ENCODE measurements at regions not wholly inside any gene's neighbourhood (a gene's known extent, or its start where the extent isn't known, plus 50 kb on each side); places are given as distances from the start of the nearest gene placed in this dataset.
"Not testable (repeated sequence)": the region's sequence is repeated elsewhere in the genome, so short reads cannot be mapped to it uniquely, and the experiment has no call there.

DNA sequence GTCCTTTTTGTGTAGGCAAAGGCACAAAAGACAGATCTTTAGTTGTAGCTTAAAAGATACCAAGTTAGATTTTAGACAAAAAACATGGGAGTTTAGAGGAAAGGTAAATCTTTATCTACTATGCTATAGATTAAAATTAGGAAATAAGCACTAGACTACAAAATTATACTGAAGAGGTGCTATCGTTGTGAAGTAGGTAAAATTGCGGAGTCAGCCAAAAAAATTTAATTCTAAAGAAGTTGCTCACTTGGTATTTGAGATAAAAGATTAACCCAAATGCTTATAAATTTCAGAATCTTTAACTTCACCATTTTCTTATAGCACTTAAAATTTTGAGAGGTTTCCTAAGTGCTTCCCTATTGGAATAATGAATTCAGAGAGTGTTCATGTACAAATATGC is 604.1 kb downstream of the GRXCR1 start:
- Histone ChIP-seq H3K9me3 (no peaks in the 10 kb centered on the region), H3K27ac (no peak overlapping the region), H3K4me1 (no peaks in the 10 kb centered on the region), H3K36me3 (no peaks in the 10 kb centered on the region), H3K4me3 (no peak overlapping the region), H3K27me3 (no peaks in the 10 kb centered on the region)
- TF ChIP-seq EP300 (IDR thresholded peaks at IDR 0.05) (no peak), POLR2AphosphoS5 (IDR thresholded peaks at IDR 0.05) (no peak), CTCF (IDR thresholded peaks at IDR 0.05) (no peak), POLR2A (IDR thresholded peaks at IDR 0.05) (no peak)
- no peak for DNase-seq
- 42 to 45% methylated on average over 2 of the region's 2 CpGs for whole genome bisulfite sequencing, 2 donors
- intact Hi-C loops (cut with DNase I), result no loop called here

DNA sequence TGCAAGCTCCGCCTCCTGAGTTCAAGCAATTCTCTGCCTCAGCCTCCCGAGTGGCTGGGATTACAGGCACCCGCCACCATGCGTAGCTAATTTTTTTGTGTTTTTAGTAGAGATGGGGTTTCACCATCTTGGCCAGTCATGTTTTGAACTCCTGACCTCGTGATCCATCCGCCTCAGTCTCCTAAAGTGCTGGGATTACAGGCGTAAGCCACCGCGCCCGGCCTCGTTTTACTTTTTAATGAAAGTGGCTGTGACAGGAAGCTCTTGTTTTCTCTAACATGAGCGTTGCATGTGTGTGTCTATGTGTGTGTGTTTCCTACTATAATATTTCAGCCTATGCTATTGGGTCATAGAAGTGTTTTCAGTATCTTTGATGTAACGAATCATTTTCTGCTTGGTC is 613.3 kb downstream of the GRXCR1 start:
- H3K36me3 ChIP-seq; H3K4me1 ChIP-seq; H3K4me3 ChIP-seq; DNase-seq; H3K9me3 ChIP-seq; intact Hi-C loops (cut with DNase I); H3K27ac ChIP-seq; H3K27me3 ChIP-seq: not testable (repeated sequence)
- 88 to 93% methylated on average over 13 of the region's 13 CpGs for WGBS, 2 donors

DNA sequence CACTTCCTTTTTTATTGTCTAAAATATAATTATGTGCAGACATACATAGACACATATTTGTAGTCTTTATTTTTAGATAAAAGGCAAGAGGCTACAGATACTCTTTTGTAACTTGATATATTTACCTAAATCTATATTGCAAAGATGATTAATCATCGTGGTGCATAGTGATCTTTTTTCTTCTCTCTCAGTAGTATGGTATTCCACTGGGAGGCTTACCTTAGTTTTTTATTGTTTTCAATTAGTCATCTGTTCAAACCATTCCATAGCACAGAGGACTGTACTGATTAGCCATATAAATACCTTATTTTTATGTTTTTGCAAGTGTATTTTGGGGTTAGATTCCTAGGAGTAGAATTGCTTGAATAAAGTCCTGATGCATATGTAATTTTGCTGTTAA is 619.7 kb downstream of the GRXCR1 start:
- 87 to 88% methylated on average over 1 of the region's 1 CpG for WGBS, 2 donors
- Histone ChIP-seq H3K27me3 (no peaks in the 10 kb centered on the region), H3K4me3 (no peak overlapping the region), H3K36me3 (no peaks in the 10 kb centered on the region), H3K9me3 (peaks cover 0 to 2% (median 0%) of the 10 kb centered on the region in 4 donors), H3K27ac (no peak overlapping the region), H3K4me1 (no peaks in the 10 kb centered on the region)
- no peak for DNase-seq
- TF ChIP-seq CTCF (IDR thresholded peaks at IDR 0.05) (no peak), POLR2AphosphoS5 (IDR thresholded peaks at IDR 0.05) (no peak), EP300 (IDR thresholded peaks at IDR 0.05) (no peak), POLR2A (IDR thresholded peaks at IDR 0.05) (no peak)
- intact Hi-C loops (cut with DNase I), result no loop called here

GRCh38 chr4:43525646-43526045 is 633.1 kb downstream of the GRXCR1 start:
- Histone ChIP-seq H3K4me3 (no peak overlapping the region), H3K27ac (no peak overlapping the region), H3K27me3 (no peaks in the 10 kb centered on the region), H3K9me3 (no peaks in the 10 kb centered on the region), H3K36me3 (no peaks in the 10 kb centered on the region), H3K4me1 (no peaks in the 10 kb centered on the region)
- no peak for TF ChIP-seq POLR2A (IDR thresholded peaks at IDR 0.05)
- no peak for TF ChIP-seq CTCF (IDR thresholded peaks at IDR 0.05)
- no peak for TF ChIP-seq POLR2AphosphoS5 (IDR thresholded peaks at IDR 0.05)
- TF ChIP-seq EP300 (IDR thresholded peaks at IDR 0.05), result no peak
- intact Hi-C loops (cut with DNase I), result no loop called here
- DNase-seq, result no peak
- 78 to 86% methylated on average over 2 of the region's 2 CpGs for WGBS, 2 donors

GRCh38 chr4:43547561-43547960 is 655.0 kb downstream of the GRXCR1 start:
- intact Hi-C loops (cut with DNase I), result no loop called here
- no peak for DNase-seq
- no peak for TF ChIP-seq POLR2AphosphoS5 (IDR thresholded peaks at IDR 0.05)
- no peak for TF ChIP-seq POLR2A (IDR thresholded peaks at IDR 0.05)

DNA sequence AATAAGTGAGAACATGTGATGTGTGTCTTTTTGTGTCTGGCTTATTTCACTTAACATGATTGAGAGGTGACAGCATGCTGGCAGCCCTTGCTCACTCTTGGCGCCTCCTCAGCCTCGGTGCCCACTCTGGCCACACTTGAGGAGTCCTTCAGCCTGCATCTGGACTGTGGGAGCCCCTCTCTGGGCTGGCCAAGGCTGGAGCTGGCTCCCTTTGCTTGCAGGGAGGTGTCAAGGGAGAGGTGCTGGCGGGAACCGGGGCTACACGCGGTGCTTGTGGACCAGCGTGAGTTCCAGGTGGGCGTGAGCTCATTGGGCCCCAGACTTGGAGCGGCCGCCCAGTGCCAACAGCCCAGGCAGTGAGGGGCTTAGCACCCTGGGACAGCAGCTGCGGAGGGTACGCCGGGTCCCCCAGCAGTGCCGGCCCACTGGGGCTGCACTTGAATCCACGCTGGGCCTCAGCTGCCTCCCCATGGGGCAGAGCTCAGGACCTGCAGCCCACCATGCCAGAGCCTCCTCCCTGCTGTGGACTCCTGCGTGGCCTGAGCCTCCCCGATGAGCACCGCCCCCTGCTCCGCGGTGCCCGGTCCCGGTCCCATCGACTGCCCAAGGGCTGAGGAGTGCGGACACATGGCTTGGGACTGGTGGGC is 658.6 kb downstream of the GRXCR1 start:
- Histone ChIP-seq H3K4me3 (no peak overlapping the region), H3K36me3 (no peaks in the 10 kb centered on the region)
- intact Hi-C loops (cut with DNase I), result no loop called here

More at GRCh38 chr4:43547561-43547960, 655.0 kb downstream of the GRXCR1 start:
- H3K36me3 ChIP-seq, result no peaks in the 10 kb centered on the region
- no peak overlapping the region for H3K27ac ChIP-seq
- 64 to 77% methylated on average over 1 of the region's 1 CpG for WGBS, 2 donors
- peaks cover 0 to 2% (median 0%) of the 10 kb centered on the region in 4 donors for H3K9me3 ChIP-seq
- H3K27me3 ChIP-seq, result no peaks in the 10 kb centered on the region
- H3K4me3 ChIP-seq, result no peak overlapping the region
- H3K4me1 ChIP-seq, result no peaks in the 10 kb centered on the region

More for the DNA sequence above, 658.6 kb downstream of the GRXCR1 start:
- no peak for DNase-seq
- Histone ChIP-seq H3K4me1 (no peaks in the 10 kb centered on the region), H3K27ac (no peak overlapping the region), H3K27me3 (no peaks in the 10 kb centered on the region), H3K9me3 (peaks cover 0 to 2% (median 0%) of the 10 kb centered on the region in 4 donors)
- 86 to 87% methylated on average over 24 of the region's 24 CpGs for WGBS, 2 donors
- TF ChIP-seq POLR2AphosphoS5 (IDR thresholded peaks at IDR 0.05), result no peak
- no peak for TF ChIP-seq CTCF (IDR thresholded peaks at IDR 0.05)
- no peak for TF ChIP-seq EP300 (IDR thresholded peaks at IDR 0.05)
- TF ChIP-seq POLR2A (IDR thresholded peaks at IDR 0.05), result no peak

Data from sigmoid colon (tissue), 6 donors.